HepG2 (cell line): ENCODE measurements at regions not wholly inside any gene's neighbourhood (a gene's known extent, or its start where the extent isn't known, plus 50 kb on each side); places are given as distances from the start of the nearest gene placed in this dataset.
A peak's percentile ranks its signal among the peaks of the same experiment; 100 is the strongest.

Source experiments
- ARNTL ChIP-seq: sonication (generic); formaldehyde crosslinking; IDR thresholded peaks from 2 replicates; pipeline ENCODE4 v1.4.0; 2020; ENCODE audit warnings: mild to moderate bottlenecking, missing genetic modification reagents
- CENPT ChIP-seq: sonication (generic); formaldehyde crosslinking; IDR thresholded peaks from 2 replicates; pipeline ENCODE4 v1.8.0; 2022; ENCODE audit warnings: low read depth, mild to moderate bottlenecking, moderate library complexity, missing genetic modification reagents
- CHD2 ChIP-seq: IDR thresholded peaks from 2 replicates; pipeline ENCODE4 v1.6.1; 2011; ENCODE audit warnings: low read depth, low read length, improper control_type of control experiment
- ETV6 ChIP-seq: sonication (generic); formaldehyde crosslinking; conservative IDR thresholded peaks from 2 replicates; pipeline ENCODE4 v1.4.0; 2020; ENCODE audit warnings: missing genetic modification reagents
- JARID2 ChIP-seq: sonication (generic); formaldehyde crosslinking; IDR thresholded peaks from 2 replicates; pipeline ENCODE4 v1.8.1; 2023; ENCODE audit warnings: missing genetic modification reagents, inconsistent platforms; ENCODE audit not compliant: insufficient replicate concordance
- NFE2L2 ChIP-seq: fragments of 150-350 bp; IDR thresholded peaks from 2 replicates; pipeline ENCODE4 v1.6.1; 2014; ENCODE audit warnings: low read length
- RFX5 ChIP-seq: IDR thresholded peaks from 2 replicates; pipeline ENCODE4 v1.6.1; 2011; ENCODE audit warnings: low read depth, low read length, improper control_type of control experiment
- SCMH1 ChIP-seq: sonication (generic); formaldehyde crosslinking; IDR thresholded peaks from 2 replicates; pipeline ENCODE4 v1.9.0; 2021; ENCODE audit warnings: missing genetic modification reagents, mild to moderate bottlenecking, borderline replicate concordance
- SPEN ChIP-seq: sonication (generic); formaldehyde crosslinking; IDR thresholded peaks from 2 replicates; pipeline ENCODE4 v1.5.1; 2020; ENCODE audit warnings: low read depth, mild to moderate bottlenecking, missing genetic modification reagents
- ZBTB4 ChIP-seq: sonication (generic); formaldehyde crosslinking; IDR thresholded peaks from 2 replicates; pipeline ENCODE4 v1.4.0; 2020; ENCODE audit warnings: missing genetic modification reagents, mild to moderate bottlenecking, borderline replicate concordance
- ZFAT ChIP-seq: sonication (generic); formaldehyde crosslinking; conservative IDR thresholded peaks from 2 replicates; pipeline ENCODE4 v1.8.1; 2023; ENCODE audit warnings: missing genetic modification reagents, inconsistent platforms
- ZNF362 ChIP-seq: sonication (generic); formaldehyde crosslinking; IDR thresholded peaks from 2 replicates; pipeline ENCODE4 v1.4.0; 2020; ENCODE audit warnings: missing genetic modification reagents, mild to moderate bottlenecking, borderline replicate concordance
- ZNF614 ChIP-seq: IDR thresholded peaks from 2 replicates; pipeline ENCODE4 v1.6.1; 2018; ENCODE audit warnings: missing biosample characterization, missing genetic modification reagents, inconsistent platforms, borderline replicate concordance
- TF ChIP-seq, protein P1 (sequence below), 2 experiments: sonication (generic) in 1 of 2; formaldehyde crosslinking in 1 of 2; IDR thresholded peaks; 2 replicates each; pipeline versions ENCODE4 v1.5.1 to v1.6.1; 2011 to 2020; ENCODE audit warnings: borderline replicate concordance in 1 of 2, low read depth in 1 of 2, low read length in 1 of 2, mild to moderate bottlenecking in 1 of 2, missing genetic modification reagents in 1 of 2, moderate library complexity in 1 of 2
- TF ChIP-seq, protein P2 (sequence below): sonication (generic); IDR thresholded peaks from 2 replicates; pipeline ENCODE4 v1.6.1; 2016; ENCODE audit warnings: low read depth, borderline replicate concordance
- TF ChIP-seq, protein P3 (sequence below): sonication (generic); formaldehyde crosslinking; IDR thresholded peaks from 2 replicates; pipeline ENCODE4 v1.4.0; 2020; ENCODE audit warnings: mild to moderate bottlenecking, missing genetic modification reagents

GRCh38 chr15:98528046-98528725 is 120.2 kb upstream of the IGF1R start (continued):
- TF ChIP-seq ZNF362 (CRISPR knock-in tag) (no peak), ETV6 (CRISPR knock-in tag) (no peak), ZFAT (no peak), CENPT (CRISPR knock-in tag) (no peak), ZBTB4 (CRISPR knock-in tag) (no peak), SPEN (no peak), SCMH1 (CRISPR knock-in tag) (no peak), CHD2 (no peak), NFE2L2 (no peak), ARNTL (no peak), RFX5 (peak; percentile 40; the same call in 1 of the 2 replicates), JARID2 (CRISPR knock-in tag) (no peak), ZNF614 (CRISPR knock-in tag) (0 out of 2 replicates have a peak, but pooled peaks have one; percentile 24)
- TF ChIP-seq, protein P1, sequence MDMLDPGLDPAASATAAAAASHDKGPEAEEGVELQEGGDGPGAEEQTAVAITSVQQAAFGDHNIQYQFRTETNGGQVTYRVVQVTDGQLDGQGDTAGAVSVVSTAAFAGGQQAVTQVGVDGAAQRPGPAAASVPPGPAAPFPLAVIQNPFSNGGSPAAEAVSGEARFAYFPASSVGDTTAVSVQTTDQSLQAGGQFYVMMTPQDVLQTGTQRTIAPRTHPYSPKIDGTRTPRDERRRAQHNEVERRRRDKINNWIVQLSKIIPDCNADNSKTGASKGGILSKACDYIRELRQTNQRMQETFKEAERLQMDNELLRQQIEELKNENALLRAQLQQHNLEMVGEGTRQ (IDR thresholded peaks at IDR 0.05; ENCODE audit: low read depth, low read length): no peak
- TF ChIP-seq, protein P1 (CRISPR knock-in tag; IDR thresholded peaks at IDR 0.05; ENCODE audit: borderline replicate concordance): no peak
- TF ChIP-seq, protein P2, sequence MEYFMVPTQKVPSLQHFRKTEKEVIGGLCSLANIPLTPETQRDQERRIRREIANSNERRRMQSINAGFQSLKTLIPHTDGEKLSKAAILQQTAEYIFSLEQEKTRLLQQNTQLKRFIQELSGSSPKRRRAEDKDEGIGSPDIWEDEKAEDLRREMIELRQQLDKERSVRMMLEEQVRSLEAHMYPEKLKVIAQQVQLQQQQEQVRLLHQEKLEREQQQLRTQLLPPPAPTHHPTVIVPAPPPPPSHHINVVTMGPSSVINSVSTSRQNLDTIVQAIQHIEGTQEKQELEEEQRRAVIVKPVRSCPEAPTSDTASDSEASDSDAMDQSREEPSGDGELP: no peak
- TF ChIP-seq, protein P3, sequence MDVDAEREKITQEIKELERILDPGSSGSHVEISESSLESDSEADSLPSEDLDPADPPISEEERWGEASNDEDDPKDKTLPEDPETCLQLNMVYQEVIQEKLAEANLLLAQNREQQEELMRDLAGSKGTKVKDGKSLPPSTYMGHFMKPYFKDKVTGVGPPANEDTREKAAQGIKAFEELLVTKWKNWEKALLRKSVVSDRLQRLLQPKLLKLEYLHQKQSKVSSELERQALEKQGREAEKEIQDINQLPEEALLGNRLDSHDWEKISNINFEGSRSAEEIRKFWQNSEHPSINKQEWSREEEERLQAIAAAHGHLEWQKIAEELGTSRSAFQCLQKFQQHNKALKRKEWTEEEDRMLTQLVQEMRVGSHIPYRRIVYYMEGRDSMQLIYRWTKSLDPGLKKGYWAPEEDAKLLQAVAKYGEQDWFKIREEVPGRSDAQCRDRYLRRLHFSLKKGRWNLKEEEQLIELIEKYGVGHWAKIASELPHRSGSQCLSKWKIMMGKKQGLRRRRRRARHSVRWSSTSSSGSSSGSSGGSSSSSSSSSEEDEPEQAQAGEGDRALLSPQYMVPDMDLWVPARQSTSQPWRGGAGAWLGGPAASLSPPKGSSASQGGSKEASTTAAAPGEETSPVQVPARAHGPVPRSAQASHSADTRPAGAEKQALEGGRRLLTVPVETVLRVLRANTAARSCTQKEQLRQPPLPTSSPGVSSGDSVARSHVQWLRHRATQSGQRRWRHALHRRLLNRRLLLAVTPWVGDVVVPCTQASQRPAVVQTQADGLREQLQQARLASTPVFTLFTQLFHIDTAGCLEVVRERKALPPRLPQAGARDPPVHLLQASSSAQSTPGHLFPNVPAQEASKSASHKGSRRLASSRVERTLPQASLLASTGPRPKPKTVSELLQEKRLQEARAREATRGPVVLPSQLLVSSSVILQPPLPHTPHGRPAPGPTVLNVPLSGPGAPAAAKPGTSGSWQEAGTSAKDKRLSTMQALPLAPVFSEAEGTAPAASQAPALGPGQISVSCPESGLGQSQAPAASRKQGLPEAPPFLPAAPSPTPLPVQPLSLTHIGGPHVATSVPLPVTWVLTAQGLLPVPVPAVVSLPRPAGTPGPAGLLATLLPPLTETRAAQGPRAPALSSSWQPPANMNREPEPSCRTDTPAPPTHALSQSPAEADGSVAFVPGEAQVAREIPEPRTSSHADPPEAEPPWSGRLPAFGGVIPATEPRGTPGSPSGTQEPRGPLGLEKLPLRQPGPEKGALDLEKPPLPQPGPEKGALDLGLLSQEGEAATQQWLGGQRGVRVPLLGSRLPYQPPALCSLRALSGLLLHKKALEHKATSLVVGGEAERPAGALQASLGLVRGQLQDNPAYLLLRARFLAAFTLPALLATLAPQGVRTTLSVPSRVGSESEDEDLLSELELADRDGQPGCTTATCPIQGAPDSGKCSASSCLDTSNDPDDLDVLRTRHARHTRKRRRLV: no peak
